GM20000 (cell line): ENCODE measurements at regions not wholly inside any gene's neighbourhood (a gene's known extent, or its start where the extent isn't known, plus 50 kb on each side); places are given as distances from the start of the nearest gene placed in this dataset.

Source experiments
- DNase-seq: peaks from one replicate; pipeline ENCODE4 v3.0.0; 2012; ENCODE audit warnings: low spot score
- CTCF ChIP-seq: IDR thresholded peaks from 2 replicates; pipeline ENCODE4 v1.5.1; 2012; ENCODE audit warnings: mild to moderate bottlenecking, control low read depth; ENCODE audit errors: extremely low read depth, missing control alignments

- DNase-seq, result no peak
- no peak for TF ChIP-seq CTCF
These were observed 72.0 kb upstream of the S1PR1 start for GRCh38 chr1:101164776-101165175.

DNA sequence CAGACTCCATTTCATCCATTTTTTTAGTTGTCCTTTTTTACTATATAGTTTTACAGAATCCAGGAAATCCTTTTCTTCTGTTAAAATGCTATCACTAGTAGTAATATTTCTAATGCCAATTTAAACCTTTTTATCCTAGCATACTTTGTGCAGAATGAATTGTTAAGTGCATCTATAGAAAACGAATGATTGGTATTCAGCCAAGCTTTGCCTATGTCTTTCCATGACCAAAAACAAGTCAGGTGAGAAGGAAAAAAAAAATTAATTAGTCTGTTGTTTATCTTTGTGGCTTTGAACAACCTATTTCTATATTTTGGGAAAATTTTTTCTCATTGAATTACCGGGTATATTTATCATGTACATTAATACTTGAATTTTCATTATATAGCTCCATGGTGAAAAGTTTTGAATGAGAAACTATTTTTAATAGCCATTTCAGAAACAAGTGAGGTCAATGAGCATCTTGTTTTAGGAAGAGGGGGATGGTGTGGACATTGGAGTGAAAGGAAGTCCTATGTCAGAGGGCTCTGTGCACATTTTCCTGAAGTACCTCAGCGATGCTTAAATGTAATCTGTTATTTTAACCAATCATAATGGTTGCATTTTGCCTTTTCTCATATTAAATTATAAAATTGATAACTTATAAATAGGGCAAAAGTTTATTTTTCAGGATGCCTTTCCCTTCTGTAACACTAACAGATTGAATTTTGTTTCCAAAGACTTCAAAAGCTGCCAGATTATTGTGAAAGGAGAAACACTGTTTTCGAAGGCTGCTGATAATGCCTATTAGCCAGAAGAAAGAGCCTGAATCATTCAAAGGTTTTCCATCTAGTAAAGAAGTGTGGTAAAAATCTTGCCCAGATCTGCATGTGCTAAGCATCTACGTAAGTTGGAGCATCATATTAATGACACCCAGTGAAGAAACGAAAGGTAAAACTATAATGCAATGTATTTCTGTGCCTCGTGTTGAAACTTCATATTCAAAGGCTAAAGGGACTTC is 73.8 kb upstream of the S1PR1 start:
- no peak for DNase-seq
- TF ChIP-seq CTCF, result no peak

DNA sequence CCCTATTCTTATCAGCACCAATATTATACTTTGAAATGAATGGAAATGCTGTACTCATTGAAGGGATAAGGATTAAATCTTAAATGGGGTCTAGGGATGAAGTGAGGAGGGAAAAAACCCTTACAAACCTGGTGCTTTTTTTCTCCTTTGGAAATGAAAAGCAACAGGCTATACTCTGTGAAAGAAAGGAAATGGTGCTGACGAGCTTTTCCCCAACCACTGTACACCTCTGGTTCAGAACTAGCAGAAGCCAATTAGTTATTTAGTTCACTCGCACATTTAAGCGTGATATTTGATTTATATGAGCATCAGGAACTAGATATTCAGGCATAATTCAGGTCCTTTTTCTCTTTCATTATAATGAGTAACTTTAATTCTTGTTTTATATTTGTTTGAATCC is 74.5 kb upstream of the S1PR1 start:
- no peak for DNase-seq
- no peak for TF ChIP-seq CTCF

- TF ChIP-seq CTCF, result no peak
- DNase-seq, result no peak
These were observed 75.2 kb upstream of the S1PR1 start for GRCh38 chr1:101161619-101162018.

GRCh38 chr1:101158424-101158823 is 78.4 kb upstream of the S1PR1 start:
- no peak for TF ChIP-seq CTCF
- no peak for DNase-seq

- DNase-seq, result no peak
- TF ChIP-seq CTCF, result no peak
These were observed 82.3 kb upstream of the S1PR1 start for GRCh38 chr1:101154547-101154946.

- no peak for DNase-seq
- TF ChIP-seq CTCF, result no peak
These were observed 83.1 kb upstream of the S1PR1 start for GRCh38 chr1:101153692-101154091.
